BE2C (cell line): ENCODE measurements at regions not wholly inside any gene's neighbourhood (a gene's known extent, or its start where the extent isn't known, plus 50 kb on each side); places are given as distances from the start of the nearest gene placed in this dataset.

Experiments used
- DNase-seq: peaks from one replicate; pipeline ENCODE4 v3.0.0-alpha.2; 2020
- H3K27me3 ChIP-seq: fragments of 250-450 bp; sonication (Bioruptor Pico); 2 replicates; pipeline ENCODE4 v1.5.1; 2020; ENCODE audit warnings: mild to moderate bottlenecking
- H3K36me3 ChIP-seq: fragments of 250-450 bp; sonication (Bioruptor Pico); 2 replicates; pipeline ENCODE4 v1.5.1; 2020; ENCODE audit warnings: mild to moderate bottlenecking
- H3K4me1 ChIP-seq: fragments of 250-450 bp; sonication (Bioruptor Pico); 2 replicates; pipeline ENCODE4 v1.5.1; 2020
- H3K4me3 ChIP-seq: 2 replicates; pipeline ENCODE4 v1.5.1; 2011; ENCODE audit warnings: low read depth, low read length
- H3K9me3 ChIP-seq: fragments of 250-450 bp; sonication (Bioruptor Pico); 2 replicates; pipeline ENCODE4 v1.5.1; 2020
- CTCF ChIP-seq: IDR thresholded peaks from 2 replicates; pipeline ENCODE4 v1.5.1; 2012; ENCODE audit warnings: mild to moderate bottlenecking, low read depth, low read length

GRCh38 chr3:153652076-153652475 lies 469.1 kb upstream of the ARHGEF26 start:
- no peak for TF ChIP-seq CTCF
- Histone ChIP-seq H3K4me3 (no peak overlapping the region), H3K27me3 (no peaks in the 10 kb centered on the region)

GRCh38 chr3:153657046-153657445 lies 464.1 kb upstream of the ARHGEF26 start:
- Histone ChIP-seq H3K4me1 (no peaks in the 10 kb centered on the region), H3K4me3 (no peak overlapping the region), H3K27me3 (no peaks in the 10 kb centered on the region), H3K9me3 (no peaks in the 10 kb centered on the region; the same call in 1 of the 2 replicates), H3K36me3 (no peaks in the 10 kb centered on the region)
- no peak for TF ChIP-seq CTCF
- DNase-seq, result no peak

More at GRCh38 chr3:153652076-153652475, 469.1 kb upstream of the ARHGEF26 start:
- H3K9me3 ChIP-seq, result no peaks in the 10 kb centered on the region
- H3K4me1 ChIP-seq, result no peaks in the 10 kb centered on the region
- no peaks in the 10 kb centered on the region for H3K36me3 ChIP-seq
- no peak for DNase-seq

DNA sequence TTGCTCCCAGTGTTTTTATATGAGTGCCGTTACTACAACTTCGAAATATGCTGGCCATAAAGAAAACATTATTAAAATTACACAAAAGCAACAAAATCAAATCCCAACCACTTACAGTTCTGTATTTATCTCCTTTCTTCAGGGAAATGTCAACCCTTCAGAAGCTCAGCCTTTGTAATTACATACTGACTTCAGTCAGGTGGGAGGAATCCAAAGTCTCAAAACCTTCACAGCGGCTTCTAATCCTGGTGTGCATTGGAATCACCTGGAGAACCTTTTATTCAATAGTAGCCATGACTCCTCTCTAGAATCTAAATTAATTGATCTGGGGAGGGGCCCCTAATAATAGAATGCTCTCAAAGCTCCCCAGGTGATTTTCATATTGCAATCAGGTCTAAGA lies 463.7 kb upstream of the ARHGEF26 start:
- Histone ChIP-seq H3K27me3 (no peaks in the 10 kb centered on the region), H3K9me3 (no peaks in the 10 kb centered on the region; the same call in 1 of the 2 replicates), H3K36me3 (no peaks in the 10 kb centered on the region), H3K4me3 (no peak overlapping the region), H3K4me1 (no peaks in the 10 kb centered on the region)
- no peak for TF ChIP-seq CTCF
- no peak for DNase-seq

DNA sequence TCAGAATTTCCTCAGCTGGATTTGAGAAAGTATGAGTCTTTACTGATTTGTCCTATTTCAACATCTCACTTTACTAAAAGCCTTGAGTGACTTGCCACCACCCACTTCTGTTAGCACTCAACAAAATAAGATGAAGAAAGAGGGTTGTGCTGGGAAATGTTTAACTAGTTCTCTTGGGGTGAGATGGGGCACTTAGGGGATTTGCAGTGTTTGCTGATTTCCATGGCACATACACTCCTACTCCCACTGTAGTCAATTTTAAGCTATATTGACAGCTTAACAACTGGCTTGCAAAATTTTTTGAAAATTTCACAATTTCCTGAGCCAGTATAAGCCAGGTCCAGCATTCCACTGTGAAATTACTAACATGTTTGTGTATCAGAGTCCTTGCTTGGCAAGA lies 463.1 kb upstream of the ARHGEF26 start:
- TF ChIP-seq CTCF, result no peak
- H3K36me3 ChIP-seq, result no peaks in the 10 kb centered on the region
- H3K4me1 ChIP-seq, result no peaks in the 10 kb centered on the region
- H3K9me3 ChIP-seq, result no peaks in the 10 kb centered on the region; the same call in 1 of the 2 replicates
- no peak for DNase-seq
- H3K27me3 ChIP-seq, result no peaks in the 10 kb centered on the region
- no peak overlapping the region for H3K4me3 ChIP-seq

GRCh38 chr3:153666991-153667740 lies 454.0 kb upstream of the ARHGEF26 start:
- Histone ChIP-seq H3K4me3 (no peak overlapping the region), H3K4me1 (no peaks in the 10 kb centered on the region), H3K27me3 (no peaks in the 10 kb centered on the region), H3K36me3 (no peaks in the 10 kb centered on the region), H3K9me3 (no peaks in the 10 kb centered on the region)
- DNase-seq, result no peak
- no peak for TF ChIP-seq CTCF

GRCh38 chr3:153669527-153669926 lies 451.7 kb upstream of the ARHGEF26 start:
- Histone ChIP-seq H3K36me3 (no peaks in the 10 kb centered on the region), H3K27me3 (no peaks in the 10 kb centered on the region), H3K4me1 (no peaks in the 10 kb centered on the region), H3K9me3 (no peaks in the 10 kb centered on the region), H3K4me3 (no peak overlapping the region)
- no peak for TF ChIP-seq CTCF
- no peak for DNase-seq
